RWPE2 (cell line): ENCODE measurements at regions not wholly inside any gene's neighbourhood (a gene's known extent, or its start where the extent isn't known, plus 50 kb on each side); places are given as distances from the start of the nearest gene placed in this dataset.

ENCODE experiments used
- ATAC-seq: fragments of 200-7000 bp; cut with Tn5 transposase; 3 replicates; pipeline ENCODE4 v1.9.1; 2021; ENCODE audit warnings: low read depth
- DNase-seq: peaks from one replicate; pipeline ENCODE4 v3.0.0-alpha.2; 2020; ENCODE audit warnings: low spot score
- H3K27ac ChIP-seq: fragments of 450-650 bp; 2 replicates; pipeline ENCODE4 v1.5.1; 2017; ENCODE audit warnings: mild to moderate bottlenecking; ENCODE audit not compliant: poor library complexity, severe bottlenecking
- H3K27me3 ChIP-seq: fragments of 250-450 bp; sonication (Bioruptor Pico); 2 replicates; pipeline ENCODE4 v1.5.1; 2021; ENCODE audit warnings: mild to moderate bottlenecking, moderate library complexity; ENCODE audit not compliant: insufficient read depth, poor library complexity, severe bottlenecking
- H3K36me3 ChIP-seq: fragments of 250-450 bp; sonication (Bioruptor Pico); 2 replicates; pipeline ENCODE4 v1.5.1; 2020; ENCODE audit warnings: low read depth, mild to moderate bottlenecking, moderate library complexity
- H3K4me1 ChIP-seq: fragments of 250-450 bp; sonication (Bioruptor Pico); 2 replicates; pipeline ENCODE4 v1.5.1; 2021; ENCODE audit warnings: mild to moderate bottlenecking, moderate library complexity; ENCODE audit not compliant: insufficient read depth, poor library complexity, severe bottlenecking
- H3K4me3 ChIP-seq: fragments of 250-450 bp; sonication (Bioruptor Pico); 2 replicates; pipeline ENCODE4 v1.5.1; 2021; ENCODE audit warnings: mild to moderate bottlenecking, moderate library complexity; ENCODE audit not compliant: severe bottlenecking
- H3K9me3 ChIP-seq: fragments of 250-450 bp; sonication (Bioruptor Pico); 2 replicates; pipeline ENCODE4 v1.5.1; 2021; ENCODE audit warnings: mild to moderate bottlenecking, moderate library complexity; ENCODE audit not compliant: severe bottlenecking
- CTCF ChIP-seq: fragments of 450-650 bp; IDR thresholded peaks from one replicate; pipeline ENCODE4 v1.5.1; 2017; ENCODE audit warnings: mild to moderate bottlenecking, moderate library complexity; ENCODE audit not compliant: poor library complexity, severe bottlenecking

DNA sequence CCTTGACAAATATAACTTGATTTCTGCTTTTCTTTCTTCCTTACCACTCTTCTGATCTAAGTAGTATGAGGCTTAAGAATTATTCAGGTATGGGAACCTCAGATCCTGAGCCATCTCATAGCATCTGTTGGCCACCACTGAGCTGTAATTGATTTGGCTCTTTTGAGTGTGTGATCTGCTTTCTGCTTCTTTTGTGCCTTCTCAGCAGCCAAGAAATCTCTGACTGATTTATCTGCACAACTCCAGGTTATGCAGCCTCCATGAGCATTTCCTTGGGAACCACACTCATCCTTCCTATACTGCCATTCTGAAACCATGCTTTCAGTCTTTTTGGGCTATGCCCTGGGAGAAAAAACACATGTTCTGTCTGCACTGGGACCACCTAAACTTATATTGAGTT lies 178.0 kb upstream of the FAM3C start:
- no peaks in the 10 kb centered on the region for H3K4me1 ChIP-seq
- ATAC-seq (no peak), DNase-seq (no peak)
- no peaks in the 10 kb centered on the region for H3K27me3 ChIP-seq
- no peak overlapping the region for H3K27ac ChIP-seq
- H3K36me3 ChIP-seq: no peaks in the 10 kb centered on the region
- H3K9me3 ChIP-seq: no peaks in the 10 kb centered on the region
- no peak overlapping the region for H3K4me3 ChIP-seq
- no peak for TF ChIP-seq CTCF

GRCh38 chr7:121572615-121573014 lies 176.5 kb upstream of the FAM3C start:
- no peak for TF ChIP-seq CTCF
- no peak for DNase-seq

DNA sequence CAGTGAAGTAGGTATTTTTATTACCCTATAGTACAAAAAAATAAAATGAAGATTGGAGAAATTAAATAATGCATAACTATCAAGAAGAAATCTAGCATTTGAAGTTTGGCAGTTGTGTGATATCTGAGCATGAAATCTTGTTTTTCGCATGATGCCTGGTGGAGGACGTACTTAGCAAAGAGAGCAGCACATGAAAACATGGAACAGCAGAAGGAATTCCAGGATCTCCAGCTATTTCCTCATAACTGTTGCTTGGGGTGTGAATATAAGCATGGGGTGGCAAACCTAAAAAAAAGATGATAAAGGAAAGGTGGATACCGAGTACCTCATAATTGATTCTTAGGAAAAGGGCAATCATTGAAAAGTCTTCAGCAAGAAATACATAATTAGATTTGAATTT lies 174.3 kb upstream of the FAM3C start:
- Histone ChIP-seq H3K27ac (no peak overlapping the region), H3K9me3 (no peaks in the 10 kb centered on the region), H3K4me1 (no peaks in the 10 kb centered on the region), H3K4me3 (no peak overlapping the region), H3K27me3 (no peaks in the 10 kb centered on the region), H3K36me3 (no peaks in the 10 kb centered on the region)
- ATAC-seq (no peak), DNase-seq (no peak)
- no peak for TF ChIP-seq CTCF

More at GRCh38 chr7:121572615-121573014, 176.5 kb upstream of the FAM3C start:
- H3K4me1 ChIP-seq: no peaks in the 10 kb centered on the region
- H3K36me3 ChIP-seq: no peaks in the 10 kb centered on the region
- H3K27ac ChIP-seq: no peak overlapping the region
- ATAC-seq: no peak
- no peak overlapping the region for H3K4me3 ChIP-seq
- no peaks in the 10 kb centered on the region for H3K9me3 ChIP-seq
- no peaks in the 10 kb centered on the region for H3K27me3 ChIP-seq

DNA sequence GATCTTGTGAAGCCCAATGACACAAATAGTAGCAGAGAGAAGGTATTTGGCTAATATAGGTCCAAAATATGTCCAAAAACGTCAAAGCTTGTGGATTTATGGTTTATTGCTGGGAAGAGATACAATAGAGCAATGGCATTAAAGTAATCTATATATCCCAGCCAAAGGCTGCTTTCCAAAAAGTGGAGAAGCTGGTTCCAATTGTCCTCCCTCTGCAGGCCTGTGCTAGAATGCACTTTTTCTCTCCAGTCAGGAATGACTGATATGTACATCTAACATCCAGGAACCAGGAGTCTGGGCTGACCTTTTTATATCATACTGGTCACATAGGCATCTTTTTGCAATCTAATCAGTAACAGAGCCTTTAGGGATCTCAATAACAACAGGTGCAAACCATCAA lies 167.1 kb upstream of the FAM3C start:
- TF ChIP-seq CTCF: no peak
- ATAC-seq: 0 out of 3 replicates have a peak, but pooled peaks have one; percentile 48
- no peaks in the 10 kb centered on the region for H3K4me1 ChIP-seq
- H3K36me3 ChIP-seq: no peaks in the 10 kb centered on the region
- no peaks in the 10 kb centered on the region for H3K9me3 ChIP-seq
- H3K4me3 ChIP-seq: no peak overlapping the region
- H3K27ac ChIP-seq: no peak overlapping the region
- no peaks in the 10 kb centered on the region for H3K27me3 ChIP-seq
- no peak for DNase-seq

DNA sequence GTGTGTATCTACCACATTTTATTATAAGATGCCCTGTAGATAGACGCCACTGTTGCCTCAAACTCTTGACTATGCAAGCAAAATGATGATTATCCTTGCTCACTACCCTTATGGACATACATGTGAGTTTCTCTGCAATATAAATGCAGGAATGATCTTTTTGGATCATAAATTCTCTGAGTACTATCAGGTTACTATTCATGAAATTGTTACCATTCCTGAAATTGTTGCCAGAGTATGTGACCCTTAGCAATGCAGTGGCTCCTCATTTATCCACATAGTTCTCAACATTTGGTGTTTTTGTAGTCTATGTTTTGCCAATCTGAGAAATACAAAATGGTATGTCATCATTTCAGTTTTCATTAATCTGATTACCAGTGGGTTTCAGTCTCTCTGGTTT lies 166.2 kb upstream of the FAM3C start:
- DNase-seq: no peak
- Histone ChIP-seq H3K9me3 (no peaks in the 10 kb centered on the region), H3K4me3 (no peak overlapping the region), H3K27ac (no peak overlapping the region), H3K36me3 (no peaks in the 10 kb centered on the region), H3K4me1 (no peaks in the 10 kb centered on the region), H3K27me3 (no peaks in the 10 kb centered on the region)
- TF ChIP-seq CTCF: no peak
- 0 out of 3 replicates have a peak, but pooled peaks have one; percentile 35 for ATAC-seq
